Endothelial cell of umbilical vein (primary cell): ENCODE measurements at regions not wholly inside any gene's neighbourhood (a gene's known extent, or its start where the extent isn't known, plus 50 kb on each side); places are given as distances from the start of the nearest gene placed in this dataset.

ENCODE experiments used
- BruUV-seq: library from RNA; stranded (reverse); fragments of 400-500 nt; replicated peaks from 2 replicates; lab custom pipeline; 2021; lab: Mats Ljungman, UMichigan
- CTCF ChIA-PET: fragments of 300-600, 350-600 bp; sonication (Branson Sonifier 250); formaldehyde crosslinking; loops from one replicate; lab custom pipeline; 2021; ENCODE audit warnings: antibody characterized with exemption, inconsistent platforms; lab: Charles Lee
- POLR2A ChIA-PET: fragments of 300-600, 350-600 bp; sonication (Branson Sonifier 250); formaldehyde crosslinking; loops from one replicate; lab custom pipeline; 2021; ENCODE audit warnings: antibody characterized with exemption, inconsistent platforms; lab: Charles Lee
- DNase-seq: peaks from one replicate; pipeline ENCODE4 v3.0.0-alpha.2; 2011; ENCODE audit warnings: low read depth, low spot score
- FAIRE-seq: peaks from 2 replicates; lab custom pipeline; 2011; peaks lifted over from hg19 to GRCh38; lab: Jason Lieb, UNC
- H2AFZ ChIP-seq: 2 replicates; pipeline ENCODE4 v1.6.0; 2012; ENCODE audit warnings: low read depth, low read length, control low read depth, inconsistent platforms
- H3K27ac ChIP-seq: 2 replicates; pipeline ENCODE4 v1.5.1; 2011; ENCODE audit warnings: low read depth, mild to moderate bottlenecking, control low read depth, low read length, moderate library complexity; ENCODE audit not compliant: insufficient read depth
- H3K27me3 ChIP-seq, 2 experiments: 2 replicates each; pipeline versions ENCODE4 v1.6.0 to v1.6.1; 2011; ENCODE audit warnings: low read length in 2 of 2, mixed read lengths in 1 of 2; ENCODE audit not compliant: control insufficient read depth in 2 of 2, insufficient read depth in 2 of 2
- H3K36me3 ChIP-seq, 2 experiments: 2 replicates in 1 of 2; 3 replicates in 1 of 2; pipeline ENCODE4 v1.5.1; 2011; ENCODE audit warnings: low read length in 2 of 2, mild to moderate bottlenecking in 1 of 2, moderate library complexity in 1 of 2; ENCODE audit not compliant: control insufficient read depth in 2 of 2, insufficient read depth in 2 of 2; ENCODE audit errors: extremely low read depth in 1 of 2
- H3K4me1 ChIP-seq: 3 replicates; pipeline ENCODE4 v1.5.1; 2011; ENCODE audit warnings: mild to moderate bottlenecking, low read length; ENCODE audit not compliant: control insufficient read depth, insufficient read depth; ENCODE audit errors: extremely low read depth
- H3K4me2 ChIP-seq: 2 replicates; pipeline ENCODE4 v1.6.1; 2011; ENCODE audit warnings: low read length, control low read depth, mixed read lengths; ENCODE audit not compliant: insufficient read depth
- H3K4me3 ChIP-seq, 3 experiments: fragments of 200-600 bp in 1 of 3; sonication (generic), shearing (Covaris generic) in 1 of 3; replicated peaks in 1 of 3; 2 replicates each; pipeline ENCODE4 v1.5.1; 2011 to 2016; ENCODE audit warnings: control low read depth in 3 of 3, low read length in 3 of 3, mild to moderate bottlenecking in 2 of 3, inconsistent platforms in 1 of 3, low read depth in 1 of 3, moderate library complexity in 1 of 3; ENCODE audit not compliant: insufficient read depth in 1 of 3
- H3K79me2 ChIP-seq: 2 replicates; pipeline ENCODE4 v1.6.0; 2012; ENCODE audit warnings: low read length, inconsistent platforms; ENCODE audit not compliant: control insufficient read depth, insufficient read depth
- H3K9ac ChIP-seq: replicated peaks from 2 replicates; pipeline ENCODE3; 2011; ENCODE audit warnings: low read length, control low read depth; ENCODE audit not compliant: insufficient read depth; ENCODE audit errors: extremely low read depth
- H3K9me1 ChIP-seq: replicated peaks from 3 replicates; pipeline ENCODE4 v1.6.0; 2011; ENCODE audit warnings: mild to moderate bottlenecking, low read length; ENCODE audit not compliant: control insufficient read depth, insufficient read depth; ENCODE audit errors: extremely low read depth
- H3K9me3 ChIP-seq: replicated peaks from 2 replicates; pipeline ENCODE4 v1.5.1; 2012; ENCODE audit warnings: low read length, inconsistent platforms; ENCODE audit not compliant: control insufficient read depth, insufficient read depth
- H4K20me1 ChIP-seq: replicated peaks from 2 replicates; pipeline ENCODE3; 2011; ENCODE audit warnings: mild to moderate bottlenecking, low read length; ENCODE audit not compliant: control insufficient read depth, insufficient read depth; ENCODE audit errors: extremely low read depth
- CTCF ChIP-seq, 2 donors: IDR thresholded peaks; 1 replicate in 1 of 2; 2 replicates in 1 of 2; pipeline ENCODE4 v1.5.1; 2011; ENCODE audit warnings: low read length in 2 of 2, mild to moderate bottlenecking in 2 of 2, moderate library complexity in 2 of 2, control low read depth in 1 of 2, inconsistent platforms in 1 of 2, low read depth in 1 of 2; ENCODE audit not compliant: insufficient read depth in 1 of 2; ENCODE audit errors: extremely low read depth in 1 of 2
- EZH2 ChIP-seq: IDR thresholded peaks from 2 replicates; pipeline ENCODE4 v1.6.1; 2012; ENCODE audit warnings: borderline replicate concordance, low read depth, mild to moderate bottlenecking, moderate library complexity, low read length, inconsistent platforms; ENCODE audit not compliant: severe bottlenecking
- FOS ChIP-seq: IDR thresholded peaks from 2 replicates; pipeline ENCODE4 v1.6.1; 2011; ENCODE audit warnings: mild to moderate bottlenecking, low read length, moderate library complexity, borderline replicate concordance; ENCODE audit not compliant: insufficient read depth
- GATA2 ChIP-seq: IDR thresholded peaks from 2 replicates; pipeline ENCODE4 v1.7.0; 2011; ENCODE audit warnings: low read depth, mild to moderate bottlenecking, moderate library complexity, mixed read lengths, low read length; ENCODE audit not compliant: insufficient read length, insufficient read depth
- JUN ChIP-seq: IDR thresholded peaks from 2 replicates; pipeline ENCODE4 v1.6.1; 2011; ENCODE audit warnings: borderline replicate concordance, low read depth; ENCODE audit not compliant: insufficient read length, insufficient read depth
- MYC ChIP-seq: IDR thresholded peaks from one replicate; pipeline ENCODE4 v1.6.1; 2011; ENCODE audit warnings: mild to moderate bottlenecking, low read depth, low read length
- dilution Hi-C: fragments of 300-500 bp; cut with MboI; formaldehyde crosslinking; loops from one replicate; pipeline ENCODE4 v1.15.0; 2019; ENCODE audit warnings: low sequenced_read_pairs; ENCODE audit not compliant: extremely low pct_ligation_motif_present
- intact Hi-C: fragments of 100-400 bp; cut with micrococcal nuclease; formaldehyde crosslinking; loops from one replicate; pipeline ENCODE4 v1.10.0; 2022

GRCh38 chr15:69897471-69898237 is 200.1 kb downstream of the TLE3 start:
- ChIA-PET CTCF (interaction anchor here (1.3 kb wide), 1 partner anchor 19 kb away, joined by 3 read pairs; no protein-coding TSS in a partner anchor), POLR2A (no interaction called here)
- Histone ChIP-seq H3K36me3 (no peaks in the 10 kb centered on the region), H3K9me3 (no peaks in the 10 kb centered on the region), H3K9ac (no peak overlapping the region), H3K27ac (no peak overlapping the region), H3K79me2 (no peaks in the 10 kb centered on the region), H3K27me3 (no peaks in the 10 kb centered on the region), H4K20me1 (no peaks in the 10 kb centered on the region), H3K4me1 (no peaks in the 10 kb centered on the region), H3K4me2 (no peak overlapping the region), H3K9me1 (no peaks in the 10 kb centered on the region), H3K4me3 (no peak overlapping the region), H2AFZ (no peak overlapping the region)
- no peak for FAIRE-seq
- no peak for DNase-seq
- BruUV-seq, result no TSS peak
- dilution Hi-C loops (no loop called here), intact Hi-C loops (no loop called here)
- TF ChIP-seq JUN, result no peak

GRCh38 chr15:69898243-69898642 is 199.5 kb downstream of the TLE3 start:
- dilution Hi-C loops (no loop called here), intact Hi-C loops (no loop called here)
- no peak for FAIRE-seq
- Histone ChIP-seq H3K36me3 (no peaks in the 10 kb centered on the region), H3K27ac (no peak overlapping the region), H3K4me1 (no peaks in the 10 kb centered on the region), H3K27me3 (no peaks in the 10 kb centered on the region), H3K9me1 (no peaks in the 10 kb centered on the region), H3K9me3 (no peaks in the 10 kb centered on the region), H4K20me1 (no peaks in the 10 kb centered on the region), H2AFZ (no peak overlapping the region), H3K9ac (no peak overlapping the region), H3K4me3 (no peak overlapping the region), H3K79me2 (no peaks in the 10 kb centered on the region), H3K4me2 (no peak overlapping the region)
- ChIA-PET POLR2A (no interaction called here), CTCF (interaction anchor here (1.3 kb wide), 1 partner anchor 18 kb away, joined by 3 read pairs; no protein-coding TSS in a partner anchor)
- no peak for TF ChIP-seq FOS
- TF ChIP-seq GATA2, result no peak
- no peak for TF ChIP-seq JUN
- no peak for TF ChIP-seq CTCF (IDR thresholded peaks at IDR 0.05; ENCODE audit: extremely low read depth in 1 of 2, insufficient read depth in 1 of 2, low read depth in 1 of 2, low read length in 2 of 2)
- no peak for TF ChIP-seq MYC
- no peak for TF ChIP-seq EZH2
- no TSS peak for BruUV-seq
- DNase-seq, result no peak
